Left ventricle myocardium inferior (tissue), 1 donor: ENCODE measurements at regions not wholly inside any gene's neighbourhood (a gene's known extent, or its start where the extent isn't known, plus 50 kb on each side); places are given as distances from the start of the nearest gene placed in this dataset.
"Not testable (repeated sequence)": the region's sequence is repeated elsewhere in the genome, so short reads cannot be mapped to it uniquely, and the experiment has no call there.

Experiments
- DNase-seq: peaks from one replicate; pipeline ENCODE4 v3.0.0-alpha.2; 2020
- H3K27ac ChIP-seq: fragments of 200-600 bp; replicated peaks from 2 replicates; pipeline ENCODE4 v1.8.0; 2021
- H3K27me3 ChIP-seq: fragments of 200-600 bp; 2 replicates; pipeline ENCODE4 v1.8.0; 2021; ENCODE audit warnings: low read depth
- H3K36me3 ChIP-seq: fragments of 200-600 bp; 2 replicates; pipeline ENCODE4 v1.8.0; 2021
- H3K4me1 ChIP-seq: fragments of 200-600 bp; 2 replicates; pipeline ENCODE4 v1.8.0; 2021
- H3K4me3 ChIP-seq: fragments of 200-600 bp; 2 replicates; pipeline ENCODE4 v1.8.0; 2021; ENCODE audit warnings: mild to moderate bottlenecking, moderate library complexity
- H3K9me3 ChIP-seq: fragments of 200-600 bp; replicated peaks from 2 replicates; pipeline ENCODE4 v1.8.0; 2021
- CTCF ChIP-seq: fragments of 200-600 bp; IDR thresholded peaks from 2 replicates; pipeline ENCODE4 v1.8.0; 2021; ENCODE audit warnings: antibody characterized with exemption, mild to moderate bottlenecking, borderline replicate concordance
- intact Hi-C: fragments of 100-400 bp; cut with micrococcal nuclease; formaldehyde crosslinking; loops from one replicate; pipeline ENCODE4 v1.11.0; 2022
- donor health status: DM: no; HTN: yes; CAD: no; lungs with severe emphysema.

- no peak for TF ChIP-seq CTCF
- intact Hi-C loops: no loop called here
These were observed 165.1 kb upstream of the TRPC5 start for GRCh38 chrX:112247714-112248113.

GRCh38 chrX:112235547-112235946, 153.0 kb upstream of the TRPC5 start:
- no peak for TF ChIP-seq CTCF
- H3K27me3 ChIP-seq: no peaks in the 10 kb centered on the region
- H3K27ac ChIP-seq: no peak overlapping the region
- no peaks in the 10 kb centered on the region for H3K9me3 ChIP-seq
- intact Hi-C loops: no loop called here
- DNase-seq: no peak
- H3K4me3 ChIP-seq: no peak overlapping the region
- H3K36me3 ChIP-seq: no peaks in the 10 kb centered on the region
- no peaks in the 10 kb centered on the region for H3K4me1 ChIP-seq

More at GRCh38 chrX:112247714-112248113, 165.1 kb upstream of the TRPC5 start:
- H3K4me3 ChIP-seq: no peak overlapping the region
- H3K27ac ChIP-seq: no peak overlapping the region
- no peaks in the 10 kb centered on the region for H3K9me3 ChIP-seq
- H3K36me3 ChIP-seq: no peaks in the 10 kb centered on the region
- no peak for DNase-seq
- H3K4me1 ChIP-seq: no peaks in the 10 kb centered on the region
- H3K27me3 ChIP-seq: no peaks in the 10 kb centered on the region

GRCh38 chrX:112233164-112233563, 150.6 kb upstream of the TRPC5 start:
- Histone ChIP-seq H3K4me1 (no peaks in the 10 kb centered on the region), H3K4me3 (no peak overlapping the region), H3K27ac (no peak overlapping the region), H3K27me3 (no peaks in the 10 kb centered on the region), H3K9me3 (no peaks in the 10 kb centered on the region), H3K36me3 (no peaks in the 10 kb centered on the region)
- no peak for TF ChIP-seq CTCF
- DNase-seq: no peak
- intact Hi-C loops: no loop called here

GRCh38 chrX:112226795-112227194, 144.2 kb upstream of the TRPC5 start:
- H3K27me3 ChIP-seq, H3K4me3 ChIP-seq, H3K36me3 ChIP-seq, DNase-seq, H3K27ac ChIP-seq, intact Hi-C loops, H3K4me1 ChIP-seq, H3K9me3 ChIP-seq: not testable (repeated sequence)

- Histone ChIP-seq H3K36me3 (no peaks in the 10 kb centered on the region), H3K4me1 (no peaks in the 10 kb centered on the region), H3K27me3 (no peaks in the 10 kb centered on the region), H3K9me3 (no peaks in the 10 kb centered on the region), H3K27ac (no peak overlapping the region), H3K4me3 (no peak overlapping the region)
- intact Hi-C loops: no loop called here
- no peak for DNase-seq
- TF ChIP-seq CTCF: no peak
These were observed 140.8 kb upstream of the TRPC5 start for GRCh38 chrX:112223391-112223790.

GRCh38 chrX:112218388-112218787, 135.8 kb upstream of the TRPC5 start:
- intact Hi-C loops: no loop called here
- TF ChIP-seq CTCF: no peak
- Histone ChIP-seq H3K4me1 (no peaks in the 10 kb centered on the region), H3K27ac (no peak overlapping the region), H3K4me3 (no peak overlapping the region), H3K9me3 (no peaks in the 10 kb centered on the region), H3K36me3 (no peaks in the 10 kb centered on the region), H3K27me3 (no peaks in the 10 kb centered on the region)
- DNase-seq: no peak
